GM23338 (cell line): ENCODE measurements at regions not wholly inside any gene's neighbourhood (a gene's known extent, or its start where the extent isn't known, plus 50 kb on each side); places are given as distances from the start of the nearest gene placed in this dataset.

Experiments
- CTCF ChIP-seq, 2 experiments: fragments of 200-600 bp in 1 of 2; sonication (generic) in 1 of 2; conservative IDR thresholded peaks; 2 replicates each; pipeline versions ENCODE4 v1.5.1 to v1.6.1; 2016 to 2017; ENCODE audit warnings: antibody characterized with exemption in 2 of 2, low read depth in 2 of 2, mild to moderate bottlenecking in 2 of 2, moderate library complexity in 1 of 2
- EZH2 ChIP-seq: fragments of 200-600 bp; sonication (generic); IDR thresholded peaks from one replicate; pipeline ENCODE4 v1.8.0; 2017; ENCODE audit warnings: antibody characterized with exemption, mild to moderate bottlenecking, low read depth; ENCODE audit not compliant: unreplicated experiment
- EZH2phosphoT487 ChIP-seq: fragments of 200-600 bp; sonication (generic); IDR thresholded peaks from one replicate; pipeline ENCODE4 v1.8.1; 2018; ENCODE audit warnings: antibody characterized with exemption; ENCODE audit not compliant: unreplicated experiment
- POLR2AphosphoS5 ChIP-seq: IDR thresholded peaks from 2 replicates; pipeline ENCODE4 v1.6.1; 2016; ENCODE audit warnings: antibody characterized with exemption, low read depth
- REST ChIP-seq: IDR thresholded peaks from one replicate; pipeline ENCODE4 v1.6.1; 2018; ENCODE audit warnings: antibody characterized with exemption; ENCODE audit not compliant: unreplicated experiment
- ZNF114 ChIP-seq: fragments of 250-450 bp; sonication (Bioruptor Pico); IDR thresholded peaks from 2 replicates; pipeline ENCODE4 v1.5.0; 2020; ENCODE audit warnings: mild to moderate bottlenecking, moderate library complexity
- ZNF331 ChIP-seq: fragments of 250-450 bp; sonication (Bioruptor Pico); IDR thresholded peaks from 2 replicates; pipeline ENCODE4 v1.5.0; 2020; ENCODE audit warnings: low read depth, mild to moderate bottlenecking, moderate library complexity

GRCh38 chr22:12613199-12613598 lies 2914.8 kb upstream of the OR11H1 start:
- TF ChIP-seq CTCF (conservative IDR thresholded peaks at IDR 0.05; ENCODE audit: low read depth in 2 of 2) = no peak
- TF ChIP-seq REST = no peak
- no peak for TF ChIP-seq POLR2AphosphoS5
- no peak for TF ChIP-seq ZNF114 (CRISPR knock-in tag)
- TF ChIP-seq ZNF331 (CRISPR knock-in tag) = no peak
- TF ChIP-seq EZH2phosphoT487 = no peak
- no peak for TF ChIP-seq EZH2
